OCI-LY3 (cell line): ENCODE measurements at regions not wholly inside any gene's neighbourhood (a gene's known extent, or its start where the extent isn't known, plus 50 kb on each side); places are given as distances from the start of the nearest gene placed in this dataset.

Experiments
- H2AFZ ChIP-seq: fragments of 200-600, 300-600 bp; shearing (Covaris generic); 2 replicates; pipeline ENCODE4 v1.6.0; 2014; ENCODE audit warnings: antibody characterized with exemption, low read depth, low read length
- H3K27ac ChIP-seq: fragments of 200-600, 300-600 bp; sonication (generic); 2 replicates; pipeline ENCODE4 v1.5.1; 2014; ENCODE audit warnings: mild to moderate bottlenecking, low read length, moderate library complexity, mixed read lengths
- H3K27me3 ChIP-seq: fragments of 200-600, 300-600 bp; sonication (generic); 2 replicates; pipeline ENCODE4 v1.6.1; 2014; ENCODE audit warnings: low read depth, low read length, mixed read lengths
- H3K36me3 ChIP-seq: fragments of 200-600, 300-600 bp; sonication (generic); replicated peaks from 2 replicates; pipeline ENCODE3; 2014; ENCODE audit warnings: low read depth, low read length, mixed read lengths
- H3K4me1 ChIP-seq: fragments of 300-600, 200-600 bp; sonication (generic); 2 replicates; pipeline ENCODE4 v1.6.1; 2014; ENCODE audit warnings: low read length, mixed read lengths
- H3K4me2 ChIP-seq: fragments of 200-600, 300-600 bp; sonication (generic); 2 replicates; pipeline ENCODE4 v1.6.1; 2014; ENCODE audit warnings: low read length, mixed read lengths
- H3K4me3 ChIP-seq: fragments of 300-600, 200-600 bp; sonication (generic); 2 replicates; pipeline ENCODE4 v1.5.1; 2014; ENCODE audit warnings: antibody characterized with exemption, mild to moderate bottlenecking, low read length, moderate library complexity
- H3K79me2 ChIP-seq: fragments of 300-600, 200-600 bp; shearing (Covaris generic); 2 replicates; pipeline ENCODE4 v1.6.1; 2014; ENCODE audit warnings: mild to moderate bottlenecking, low read length, mixed read lengths
- H3K9ac ChIP-seq: fragments of 300-600, 200-600 bp; shearing (Covaris generic); 2 replicates; pipeline ENCODE4 v1.6.0; 2014; ENCODE audit warnings: mild to moderate bottlenecking, low read length, moderate library complexity
- H3K9me3 ChIP-seq: fragments of 200-600, 300-600 bp; shearing (Covaris generic); 2 replicates; pipeline ENCODE4 v1.6.1; 2014; ENCODE audit warnings: low read length, mixed read lengths; ENCODE audit not compliant: insufficient read depth
- H4K20me1 ChIP-seq: fragments of 200-600, 300-600 bp; sonication (generic); 2 replicates; pipeline ENCODE4 v1.6.1; 2016; ENCODE audit warnings: low read length, mixed read lengths; ENCODE audit not compliant: insufficient read depth
- EZH2phosphoT487 ChIP-seq: fragments of 200-600 bp; shearing (Covaris generic); IDR thresholded peaks from 2 replicates; pipeline ENCODE4 v1.6.1; 2018; ENCODE audit warnings: antibody characterized with exemption, mixed run types, low read depth
- TF ChIP-seq, protein P1 (sequence below): fragments of 200-600, 300-600 bp; sonication (generic); IDR thresholded peaks from 2 replicates; pipeline ENCODE4 v1.5.1; 2014; ENCODE audit warnings: antibody characterized with exemption, low read length, low read depth

DNA sequence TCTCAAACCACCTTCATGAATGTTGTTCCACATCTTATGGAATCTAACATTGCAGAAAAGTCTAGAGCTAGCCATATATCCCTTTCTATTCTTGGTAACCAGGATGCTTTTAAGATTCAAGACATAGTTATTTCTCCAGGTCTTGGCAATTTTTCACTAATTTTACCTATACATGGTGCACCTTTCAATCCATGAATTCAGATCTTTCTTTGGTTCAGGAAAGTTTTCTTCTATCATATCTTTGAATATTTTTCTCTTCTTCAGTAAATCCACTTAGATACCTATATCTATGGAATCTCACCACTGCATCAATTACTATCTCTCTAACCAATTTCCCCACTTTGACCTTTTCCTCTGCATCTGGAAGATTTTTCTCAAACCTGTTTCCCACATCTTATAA lies 77.4 kb downstream of the PRLHR start:
- no peak overlapping the region for H3K4me2 ChIP-seq
- no peaks in the 10 kb centered on the region for H3K4me1 ChIP-seq
- no peaks in the 10 kb centered on the region for H3K79me2 ChIP-seq
- H4K20me1 ChIP-seq: no peaks in the 10 kb centered on the region
- no peak overlapping the region for H3K4me3 ChIP-seq
- no peak overlapping the region for H3K9ac ChIP-seq
- no peak overlapping the region for H3K27ac ChIP-seq
- no peak overlapping the region for H2AFZ ChIP-seq
- H3K9me3 ChIP-seq: no peaks in the 10 kb centered on the region
- H3K27me3 ChIP-seq: no peaks in the 10 kb centered on the region
- TF ChIP-seq, protein P1, sequence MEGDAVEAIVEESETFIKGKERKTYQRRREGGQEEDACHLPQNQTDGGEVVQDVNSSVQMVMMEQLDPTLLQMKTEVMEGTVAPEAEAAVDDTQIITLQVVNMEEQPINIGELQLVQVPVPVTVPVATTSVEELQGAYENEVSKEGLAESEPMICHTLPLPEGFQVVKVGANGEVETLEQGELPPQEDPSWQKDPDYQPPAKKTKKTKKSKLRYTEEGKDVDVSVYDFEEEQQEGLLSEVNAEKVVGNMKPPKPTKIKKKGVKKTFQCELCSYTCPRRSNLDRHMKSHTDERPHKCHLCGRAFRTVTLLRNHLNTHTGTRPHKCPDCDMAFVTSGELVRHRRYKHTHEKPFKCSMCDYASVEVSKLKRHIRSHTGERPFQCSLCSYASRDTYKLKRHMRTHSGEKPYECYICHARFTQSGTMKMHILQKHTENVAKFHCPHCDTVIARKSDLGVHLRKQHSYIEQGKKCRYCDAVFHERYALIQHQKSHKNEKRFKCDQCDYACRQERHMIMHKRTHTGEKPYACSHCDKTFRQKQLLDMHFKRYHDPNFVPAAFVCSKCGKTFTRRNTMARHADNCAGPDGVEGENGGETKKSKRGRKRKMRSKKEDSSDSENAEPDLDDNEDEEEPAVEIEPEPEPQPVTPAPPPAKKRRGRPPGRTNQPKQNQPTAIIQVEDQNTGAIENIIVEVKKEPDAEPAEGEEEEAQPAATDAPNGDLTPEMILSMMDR: no peak
- TF ChIP-seq EZH2phosphoT487: no peak
- H3K36me3 ChIP-seq: no peaks in the 10 kb centered on the region

DNA sequence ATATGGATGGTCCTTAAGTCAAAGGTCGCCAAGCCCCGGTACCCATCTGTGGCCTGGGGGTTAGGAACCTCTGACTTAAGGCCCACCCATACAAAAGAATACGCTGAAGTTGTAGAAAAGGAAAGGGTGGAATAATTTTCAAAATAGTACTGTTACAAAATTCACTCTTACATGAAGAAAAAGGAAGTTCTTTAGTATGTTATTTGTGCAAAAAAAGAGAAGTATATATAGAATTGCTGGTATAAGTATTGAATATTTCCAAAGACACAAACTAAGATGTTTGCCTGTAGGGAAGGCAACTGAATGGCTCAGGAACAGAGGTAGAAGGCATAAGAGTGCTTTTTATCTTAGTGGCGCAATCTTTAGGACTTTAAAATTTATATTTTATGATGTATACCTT lies 78.7 kb downstream of the PRLHR start:
- no peaks in the 10 kb centered on the region for H3K79me2 ChIP-seq
- no peaks in the 10 kb centered on the region for H4K20me1 ChIP-seq
- H3K27ac ChIP-seq: no peak overlapping the region

DNA sequence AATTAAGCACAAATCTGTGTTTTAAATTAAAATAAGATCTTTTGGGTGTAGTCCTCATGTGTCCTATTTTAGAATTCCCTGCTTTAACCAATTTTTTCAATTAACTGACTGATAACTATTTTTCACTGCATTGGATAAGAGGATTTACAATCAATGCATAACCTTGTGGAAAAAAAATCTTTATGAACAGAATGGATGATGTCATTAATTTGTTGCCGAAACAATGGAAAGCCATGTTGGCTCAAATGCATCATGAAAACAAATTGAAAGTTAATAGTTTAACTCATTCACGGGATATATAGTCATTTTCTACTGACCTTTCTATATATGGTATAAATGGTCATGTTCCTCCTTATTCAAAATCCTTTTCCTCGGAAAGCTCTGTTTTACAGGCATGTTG lies 82.3 kb downstream of the PRLHR start:
- no peak overlapping the region for H3K4me2 ChIP-seq
- H3K27ac ChIP-seq: no peak overlapping the region
- TF ChIP-seq, protein P1: no peak
- no peak for TF ChIP-seq EZH2phosphoT487
- no peaks in the 10 kb centered on the region for H3K9me3 ChIP-seq
- no peaks in the 10 kb centered on the region for H3K36me3 ChIP-seq
- H4K20me1 ChIP-seq: no peaks in the 10 kb centered on the region
- no peak overlapping the region for H3K9ac ChIP-seq
- no peaks in the 10 kb centered on the region for H3K4me1 ChIP-seq
- H3K27me3 ChIP-seq: no peaks in the 10 kb centered on the region
- no peak overlapping the region for H3K4me3 ChIP-seq
- H3K79me2 ChIP-seq: no peaks in the 10 kb centered on the region
- H2AFZ ChIP-seq: no peak overlapping the region

More for the DNA sequence above, 78.7 kb downstream of the PRLHR start:
- Histone ChIP-seq H3K4me2 (no peak overlapping the region), H3K9ac (no peak overlapping the region), H3K4me3 (no peak overlapping the region), H3K36me3 (no peaks in the 10 kb centered on the region), H3K9me3 (no peaks in the 10 kb centered on the region), H2AFZ (no peak overlapping the region), H3K27me3 (no peaks in the 10 kb centered on the region), H3K4me1 (no peaks in the 10 kb centered on the region)
- TF ChIP-seq EZH2phosphoT487: no peak
- TF ChIP-seq, protein P1: no peak

DNA sequence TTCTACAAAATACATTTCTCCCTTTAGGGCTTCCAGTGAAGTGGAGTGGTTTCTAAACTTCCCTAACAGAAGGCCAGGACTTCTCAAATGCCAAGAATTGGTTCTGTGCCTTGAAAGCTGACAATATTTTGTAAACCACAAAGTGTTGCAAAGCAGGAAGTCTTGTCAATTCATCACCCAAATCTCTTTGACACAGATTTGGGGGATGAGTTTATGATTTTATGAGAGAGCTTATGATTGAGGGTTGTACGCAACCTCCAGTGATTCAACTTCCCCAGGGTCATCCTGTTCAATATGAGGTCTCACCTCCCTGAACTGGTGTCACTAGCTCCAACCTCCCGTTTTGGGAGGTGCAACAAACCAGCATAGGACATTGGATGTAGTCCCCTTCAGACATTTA lies 83.7 kb downstream of the PRLHR start:
- no peaks in the 10 kb centered on the region for H3K9me3 ChIP-seq
- no peak overlapping the region for H3K27ac ChIP-seq
- H3K27me3 ChIP-seq: no peaks in the 10 kb centered on the region
- no peak overlapping the region for H2AFZ ChIP-seq
- no peak overlapping the region for H3K4me3 ChIP-seq
- no peaks in the 10 kb centered on the region for H3K4me1 ChIP-seq
- no peaks in the 10 kb centered on the region for H4K20me1 ChIP-seq
- no peaks in the 10 kb centered on the region for H3K79me2 ChIP-seq
- no peak overlapping the region for H3K9ac ChIP-seq
- no peaks in the 10 kb centered on the region for H3K36me3 ChIP-seq
- TF ChIP-seq, protein P1: no peak
- TF ChIP-seq EZH2phosphoT487: no peak
- H3K4me2 ChIP-seq: no peak overlapping the region
